OCI-LY7 (cell line): ENCODE measurements at regions not wholly inside any gene's neighbourhood (a gene's known extent, or its start where the extent isn't known, plus 50 kb on each side); places are given as distances from the start of the nearest gene placed in this dataset.

Source experiments
- BruUV-seq: library from RNA; stranded (reverse); fragments of 400-500 nt; replicated peaks from 2 replicates; lab custom pipeline; 2021; lab: Mats Ljungman, UMichigan
- CTCF ChIA-PET: fragments of 300-600 bp; sonication (Branson Sonifier 250); formaldehyde crosslinking; loops from one replicate; lab custom pipeline; 2022; ENCODE audit warnings: antibody characterized with exemption; ENCODE audit not compliant: unreplicated experiment; lab: Charles Lee
- POLR2A ChIA-PET: fragments of 300-600 bp; sonication (Branson Sonifier 250); formaldehyde crosslinking; loops from one replicate; lab custom pipeline; 2022; ENCODE audit warnings: antibody characterized with exemption; lab: Charles Lee
- DNase-seq: peaks from one replicate; pipeline ENCODE4 v3.0.0-alpha.2; 2015; ENCODE audit warnings: low spot score
- H2AFZ ChIP-seq: fragments of 200-600 bp; sonication (generic), shearing (Covaris generic); 2 replicates; pipeline ENCODE4 v1.6.1; 2014; ENCODE audit warnings: mild to moderate bottlenecking, antibody characterized with exemption, low read length, moderate library complexity
- H3K27ac ChIP-seq: fragments of 200-600 bp; sonication (generic); 2 replicates; pipeline ENCODE4 v1.5.1; 2014; ENCODE audit warnings: mixed run types, low read depth, mild to moderate bottlenecking, moderate library complexity, low read length, inconsistent platforms; ENCODE audit not compliant: poor library complexity, severe bottlenecking
- H3K36me3 ChIP-seq: fragments of 200-600 bp; sonication (generic); 2 replicates; pipeline ENCODE4 v1.6.1; 2014; ENCODE audit warnings: mild to moderate bottlenecking, antibody characterized with exemption, low read length, moderate library complexity, mixed read lengths; ENCODE audit not compliant: insufficient read depth
- H3K4me1 ChIP-seq: fragments of 200-600 bp; sonication (generic); 2 replicates; pipeline ENCODE4 v1.5.1; 2014; ENCODE audit warnings: mild to moderate bottlenecking, low read length; ENCODE audit not compliant: insufficient read depth, poor library complexity, severe bottlenecking
- H3K4me2 ChIP-seq: fragments of 200-600 bp; sonication (generic); 2 replicates; pipeline ENCODE4 v1.6.1; 2014; ENCODE audit warnings: mild to moderate bottlenecking, low read length
- H3K4me3 ChIP-seq: fragments of 200-600 bp; sonication (generic); 2 replicates; pipeline ENCODE4 v1.5.1; 2014; ENCODE audit warnings: mild to moderate bottlenecking, low read depth, low read length; ENCODE audit not compliant: poor library complexity, severe bottlenecking
- H3K79me2 ChIP-seq: fragments of 200-600 bp; sonication (generic); 2 replicates; pipeline ENCODE4 v1.6.1; 2016; ENCODE audit warnings: low read depth, mild to moderate bottlenecking, low read length, moderate library complexity, mixed read lengths; ENCODE audit not compliant: insufficient read depth
- H3K9me2 ChIP-seq: fragments of 200-600 bp; sonication (generic); 2 replicates; pipeline ENCODE4 v1.6.1; 2016; ENCODE audit warnings: mild to moderate bottlenecking, low read length, mixed read lengths; ENCODE audit not compliant: insufficient read depth
- H3K9me3 ChIP-seq: fragments of 200-600 bp; sonication (generic); 2 replicates; pipeline ENCODE4 v1.6.1; 2014; ENCODE audit warnings: mild to moderate bottlenecking, mixed run types, low read length, mixed read lengths
- H4K20me1 ChIP-seq: fragments of 200-600 bp; sonication (generic); 2 replicates; pipeline ENCODE4 v1.6.1; 2014; ENCODE audit warnings: mild to moderate bottlenecking, antibody characterized with exemption, low read length, moderate library complexity, mixed read lengths; ENCODE audit not compliant: insufficient read depth
- CTCF ChIP-seq: fragments of 200-600 bp; sonication (generic); conservative IDR thresholded peaks from 2 replicates; pipeline ENCODE4 v1.5.1; 2014; ENCODE audit warnings: mild to moderate bottlenecking, antibody characterized with exemption, low read length, moderate library complexity, mixed read lengths
- EZH2phosphoT487 ChIP-seq: fragments of 200-600 bp; sonication (generic); IDR thresholded peaks from 2 replicates; pipeline ENCODE4 v1.6.1; 2018; ENCODE audit warnings: low read depth, borderline replicate concordance, mild to moderate bottlenecking, mixed run types, antibody characterized with exemption, low read length, moderate library complexity, mixed read lengths
- intact Hi-C: fragments of 100-400 bp; cut with micrococcal nuclease; formaldehyde crosslinking; loops from one replicate; pipeline ENCODE4 v1.10.0; 2022; ENCODE audit not compliant: unreplicated experiment

- no peak overlapping the region for H3K27ac ChIP-seq
- no peak overlapping the region for H3K4me3 ChIP-seq
- no peaks in the 10 kb centered on the region for H3K79me2 ChIP-seq
- BruUV-seq, result no TSS peak
- ChIA-PET CTCF (no interaction called here), POLR2A (no interaction called here)
- no peaks in the 10 kb centered on the region for H3K9me3 ChIP-seq
- H4K20me1 ChIP-seq, result no peaks in the 10 kb centered on the region
- no peak overlapping the region for H2AFZ ChIP-seq
- no peaks in the 10 kb centered on the region for H3K9me2 ChIP-seq
- H3K36me3 ChIP-seq, result no peaks in the 10 kb centered on the region
- intact Hi-C loops, result no loop called here
- DNase-seq, result no peak
- no peak overlapping the region for H3K4me2 ChIP-seq
- H3K4me1 ChIP-seq, result no peaks in the 10 kb centered on the region
- no peak for TF ChIP-seq CTCF
- TF ChIP-seq EZH2phosphoT487, result no peak
Measured at GRCh38 chr4:132737344-132737743, 411.8 kb upstream of the PCDH10 start.

- Histone ChIP-seq H3K9me2 (no peaks in the 10 kb centered on the region), H3K9me3 (no peaks in the 10 kb centered on the region), H3K27ac (no peak overlapping the region), H3K4me2 (no peak overlapping the region), H3K4me3 (no peak overlapping the region), H2AFZ (no peak overlapping the region), H3K36me3 (no peaks in the 10 kb centered on the region), H4K20me1 (no peaks in the 10 kb centered on the region), H3K4me1 (no peaks in the 10 kb centered on the region), H3K79me2 (no peaks in the 10 kb centered on the region)
- no TSS peak for BruUV-seq
- no peak for DNase-seq
- CTCF ChIA-PET, result no interaction called here
- intact Hi-C loops, result no loop called here
- POLR2A ChIA-PET, result no interaction called here
- TF ChIP-seq EZH2phosphoT487, result no peak
- no peak for TF ChIP-seq CTCF
Measured at GRCh38 chr4:132759199-132759780, 389.8 kb upstream of the PCDH10 start.

- no peaks in the 10 kb centered on the region for H4K20me1 ChIP-seq
- no peak for DNase-seq
- TF ChIP-seq CTCF, result no peak
- no peak for TF ChIP-seq EZH2phosphoT487
- ChIA-PET CTCF (no interaction called here), POLR2A (interaction anchor here (0.6 to 1.7 kb wide), 3 partner anchors 8 to 30 kb away, joined by 3 read pairs; no protein-coding TSS in a partner anchor)
- no peak overlapping the region for H3K4me2 ChIP-seq
- no peak overlapping the region for H2AFZ ChIP-seq
- H3K4me3 ChIP-seq, result no peak overlapping the region
- H3K9me3 ChIP-seq, result no peaks in the 10 kb centered on the region
- no peaks in the 10 kb centered on the region for H3K36me3 ChIP-seq
- no peaks in the 10 kb centered on the region for H3K9me2 ChIP-seq
- BruUV-seq, result no TSS peak
- intact Hi-C loops, result no loop called here
- H3K27ac ChIP-seq, result no peak overlapping the region
- H3K79me2 ChIP-seq, result no peaks in the 10 kb centered on the region
- H3K4me1 ChIP-seq, result no peaks in the 10 kb centered on the region
Measured at GRCh38 chr4:132763465-132763864, 385.6 kb upstream of the PCDH10 start.
